Large intestine (tissue), 3 donors: ENCODE measurements at regions not wholly inside any gene's neighbourhood (a gene's known extent, or its start where the extent isn't known, plus 50 kb on each side); places are given as distances from the start of the nearest gene placed in this dataset.

Experiments
- DNase-seq, 2 donors: peaks; one replicate each; pipeline versions ENCODE4 v3.0.0 to v3.0.0-alpha.2; 2013
- H3K27ac ChIP-seq: one replicate; pipeline ENCODE4 v1.5.1; 2013; ENCODE audit warnings: low read length
- H3K27me3 ChIP-seq: 2 replicates; pipeline ENCODE4 v1.6.1; 2013; ENCODE audit warnings: low read length; ENCODE audit not compliant: control insufficient read depth, insufficient read depth
- H3K36me3 ChIP-seq: 2 replicates; pipeline ENCODE4 v1.6.1; 2013; ENCODE audit warnings: low read length; ENCODE audit not compliant: control insufficient read depth, insufficient read depth
- H3K4me1 ChIP-seq: one replicate; pipeline ENCODE4 v1.6.1; 2013; ENCODE audit warnings: low read length; ENCODE audit not compliant: control insufficient read depth, insufficient read depth
- H3K4me3 ChIP-seq: one replicate; pipeline ENCODE4 v1.5.1; 2013; ENCODE audit warnings: low read length
- H3K9me3 ChIP-seq: one replicate; pipeline ENCODE4 v1.6.1; 2013; ENCODE audit warnings: mild to moderate bottlenecking, low read depth, low read length, moderate library complexity; ENCODE audit not compliant: control insufficient read depth
- WGBS: methylation state at CpG from one replicate; pipeline ENCODE4 v1.1.5; 2013; ENCODE audit warnings: low lambda C conversion rate; ENCODE audit not compliant: insufficient coverage; 5-methylcytosine and 5-hydroxymethylcytosine counted together

- no peak overlapping the region for H3K4me3 ChIP-seq
- H3K36me3 ChIP-seq, result no peaks in the 10 kb centered on the region
- peaks cover 12% of the 10 kb centered on the region for H3K9me3 ChIP-seq
- DNase-seq, result no peak
- H3K27me3 ChIP-seq, result no peaks in the 10 kb centered on the region
- no CpG with 5 or more reads among the region's 11 CpGs for WGBS
- no peak overlapping the region for H3K27ac ChIP-seq
- H3K4me1 ChIP-seq, result no peaks in the 10 kb centered on the region
Observed at GRCh38 chr2:153197402-153198386, 280.9 kb downstream of the RPRM start.

GRCh38 chr2:153196378-153197058 lies 282.0 kb downstream of the RPRM start:
- WGBS, result no CpG with 5 or more reads among the region's 8 CpGs

GRCh38 chr2:153195342-153195741 lies 283.2 kb downstream of the RPRM start:
- WGBS, result no CpG with 5 or more reads among the region's 2 CpGs
- Histone ChIP-seq H3K36me3 (no peaks in the 10 kb centered on the region), H3K4me1 (no peaks in the 10 kb centered on the region), H3K9me3 (peaks cover 12% of the 10 kb centered on the region), H3K4me3 (no peak overlapping the region), H3K27ac (no peak overlapping the region), H3K27me3 (no peaks in the 10 kb centered on the region)
- no peak for DNase-seq

More at GRCh38 chr2:153196378-153197058, 282.0 kb downstream of the RPRM start:
- Histone ChIP-seq H3K4me1 (no peaks in the 10 kb centered on the region), H3K27ac (no peak overlapping the region), H3K36me3 (no peaks in the 10 kb centered on the region), H3K27me3 (no peaks in the 10 kb centered on the region), H3K4me3 (no peak overlapping the region), H3K9me3 (peaks cover 12% of the 10 kb centered on the region)
- no peak for DNase-seq

GRCh38 chr2:153189091-153189888 lies 289.3 kb downstream of the RPRM start:
- H3K36me3 ChIP-seq, result no peaks in the 10 kb centered on the region
- no peak overlapping the region for H3K4me3 ChIP-seq
- 100% methylated on average over 1 of the region's 3 CpGs for WGBS
- no peaks in the 10 kb centered on the region for H3K27me3 ChIP-seq
- no peaks in the 10 kb centered on the region for H3K4me1 ChIP-seq
- no peak overlapping the region for H3K27ac ChIP-seq
- no peak for DNase-seq
- no peaks in the 10 kb centered on the region for H3K9me3 ChIP-seq

GRCh38 chr2:153179808-153180207 lies 298.8 kb downstream of the RPRM start:
- Histone ChIP-seq H3K4me3 (no peak overlapping the region), H3K27ac (no peak overlapping the region), H3K36me3 (no peaks in the 10 kb centered on the region), H3K9me3 (no peaks in the 10 kb centered on the region), H3K4me1 (no peaks in the 10 kb centered on the region), H3K27me3 (no peaks in the 10 kb centered on the region)
- no CpG with 5 or more reads among the region's 1 CpG for WGBS
- DNase-seq, result no peak

- DNase-seq, result no peak
- Histone ChIP-seq H3K27ac (no peak overlapping the region), H3K4me1 (no peaks in the 10 kb centered on the region), H3K4me3 (no peak overlapping the region), H3K27me3 (no peaks in the 10 kb centered on the region), H3K9me3 (no peaks in the 10 kb centered on the region), H3K36me3 (no peaks in the 10 kb centered on the region)
Observed at GRCh38 chr2:153169609-153170008, 309.0 kb downstream of the RPRM start.

- no peak for DNase-seq
- Histone ChIP-seq H3K27me3 (no peaks in the 10 kb centered on the region), H3K27ac (no peak overlapping the region), H3K9me3 (no peaks in the 10 kb centered on the region), H3K4me3 (no peak overlapping the region), H3K4me1 (no peaks in the 10 kb centered on the region), H3K36me3 (no peaks in the 10 kb centered on the region)
Observed at GRCh38 chr2:153165021-153165420, 313.5 kb downstream of the RPRM start.

- Histone ChIP-seq H3K27ac (no peak overlapping the region), H3K9me3 (no peaks in the 10 kb centered on the region), H3K36me3 (no peaks in the 10 kb centered on the region), H3K4me1 (no peaks in the 10 kb centered on the region), H3K4me3 (no peak overlapping the region), H3K27me3 (no peaks in the 10 kb centered on the region)
- no peak for DNase-seq
- no CpG with 5 or more reads among the region's 2 CpGs for WGBS
Observed at GRCh38 chr2:153163055-153163454, 315.5 kb downstream of the RPRM start.

GRCh38 chr2:153156743-153157142 lies 321.8 kb downstream of the RPRM start:
- no peak for DNase-seq
- Histone ChIP-seq H3K27me3 (no peaks in the 10 kb centered on the region), H3K4me1 (no peaks in the 10 kb centered on the region), H3K27ac (no peak overlapping the region), H3K4me3 (no peak overlapping the region), H3K36me3 (no peaks in the 10 kb centered on the region), H3K9me3 (no peaks in the 10 kb centered on the region)
- WGBS, result no CpG with 5 or more reads among the region's 2 CpGs

GRCh38 chr2:153152036-153152435 lies 326.5 kb downstream of the RPRM start:
- Histone ChIP-seq H3K9me3 (no peaks in the 10 kb centered on the region), H3K27me3 (no peaks in the 10 kb centered on the region), H3K4me3 (no peak overlapping the region), H3K4me1 (no peaks in the 10 kb centered on the region), H3K27ac (no peak overlapping the region), H3K36me3 (no peaks in the 10 kb centered on the region)
- 100% methylated on average over 1 of the region's 2 CpGs for WGBS
- no peak for DNase-seq
